ENCODE measurements at regions not wholly inside any gene's neighbourhood (a gene's known extent, or its start where the extent isn't known, plus 50 kb on each side); places are given as distances from the start of the nearest gene placed in this dataset.

DNA sequence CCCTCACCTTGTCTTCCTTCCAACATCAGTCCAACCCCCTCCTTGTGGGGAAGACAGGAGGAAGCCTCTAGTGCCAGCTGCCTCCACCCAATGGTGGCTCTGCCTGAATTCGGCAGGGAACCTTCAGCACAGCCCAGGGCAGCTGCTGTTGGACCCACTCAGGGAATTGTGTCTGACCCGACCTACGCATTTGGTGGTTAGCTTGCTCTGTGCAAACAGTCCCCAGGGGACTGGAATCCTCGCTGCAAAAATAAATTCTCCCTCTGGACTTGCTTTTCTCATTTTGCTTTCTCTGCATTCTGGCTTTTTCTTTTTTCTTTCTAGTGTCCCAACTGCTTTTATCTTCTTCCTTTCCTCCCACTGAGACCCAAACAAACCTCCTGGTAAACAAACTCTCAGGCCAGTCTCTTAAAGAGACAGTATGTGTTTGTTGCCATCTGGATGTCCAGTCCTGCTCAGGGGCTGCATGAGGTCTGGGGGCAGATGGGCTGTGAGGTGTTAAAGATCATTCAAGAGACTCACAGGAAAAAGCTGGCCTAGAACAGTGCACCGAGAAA is 137.7 kb upstream of the HAAO start:
- TF ChIP-seq TCF12 (IDR thresholded peaks at IDR 0.05; ENCODE audit: low read depth) (no peak), TAF1 (IDR thresholded peaks at IDR 0.05; ENCODE audit: low read depth) (no peak), TEAD4 (IDR thresholded peaks at IDR 0.05) (no peak), CREB1 (IDR thresholded peaks at IDR 0.05; ENCODE audit: low read depth) (no peak), EP300 (IDR thresholded peaks at IDR 0.05; ENCODE audit: borderline replicate concordance) (no peak)
- TF ChIP-seq, protein P1, sequence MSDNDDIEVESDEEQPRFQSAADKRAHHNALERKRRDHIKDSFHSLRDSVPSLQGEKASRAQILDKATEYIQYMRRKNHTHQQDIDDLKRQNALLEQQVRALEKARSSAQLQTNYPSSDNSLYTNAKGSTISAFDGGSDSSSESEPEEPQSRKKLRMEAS (IDR thresholded peaks at IDR 0.05), result no peak
- TF ChIP-seq, protein P2, sequence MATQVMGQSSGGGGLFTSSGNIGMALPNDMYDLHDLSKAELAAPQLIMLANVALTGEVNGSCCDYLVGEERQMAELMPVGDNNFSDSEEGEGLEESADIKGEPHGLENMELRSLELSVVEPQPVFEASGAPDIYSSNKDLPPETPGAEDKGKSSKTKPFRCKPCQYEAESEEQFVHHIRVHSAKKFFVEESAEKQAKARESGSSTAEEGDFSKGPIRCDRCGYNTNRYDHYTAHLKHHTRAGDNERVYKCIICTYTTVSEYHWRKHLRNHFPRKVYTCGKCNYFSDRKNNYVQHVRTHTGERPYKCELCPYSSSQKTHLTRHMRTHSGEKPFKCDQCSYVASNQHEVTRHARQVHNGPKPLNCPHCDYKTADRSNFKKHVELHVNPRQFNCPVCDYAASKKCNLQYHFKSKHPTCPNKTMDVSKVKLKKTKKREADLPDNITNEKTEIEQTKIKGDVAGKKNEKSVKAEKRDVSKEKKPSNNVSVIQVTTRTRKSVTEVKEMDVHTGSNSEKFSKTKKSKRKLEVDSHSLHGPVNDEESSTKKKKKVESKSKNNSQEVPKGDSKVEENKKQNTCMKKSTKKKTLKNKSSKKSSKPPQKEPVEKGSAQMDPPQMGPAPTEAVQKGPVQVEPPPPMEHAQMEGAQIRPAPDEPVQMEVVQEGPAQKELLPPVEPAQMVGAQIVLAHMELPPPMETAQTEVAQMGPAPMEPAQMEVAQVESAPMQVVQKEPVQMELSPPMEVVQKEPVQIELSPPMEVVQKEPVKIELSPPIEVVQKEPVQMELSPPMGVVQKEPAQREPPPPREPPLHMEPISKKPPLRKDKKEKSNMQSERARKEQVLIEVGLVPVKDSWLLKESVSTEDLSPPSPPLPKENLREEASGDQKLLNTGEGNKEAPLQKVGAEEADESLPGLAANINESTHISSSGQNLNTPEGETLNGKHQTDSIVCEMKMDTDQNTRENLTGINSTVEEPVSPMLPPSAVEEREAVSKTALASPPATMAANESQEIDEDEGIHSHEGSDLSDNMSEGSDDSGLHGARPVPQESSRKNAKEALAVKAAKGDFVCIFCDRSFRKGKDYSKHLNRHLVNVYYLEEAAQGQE (IDR thresholded peaks at IDR 0.05; ENCODE audit: low read depth), result no peak

Data from Ishikawa (cell line).